ENCODE measurements at regions not wholly inside any gene's neighbourhood (a gene's known extent, or its start where the extent isn't known, plus 50 kb on each side); places are given as distances from the start of the nearest gene placed in this dataset.

DNA sequence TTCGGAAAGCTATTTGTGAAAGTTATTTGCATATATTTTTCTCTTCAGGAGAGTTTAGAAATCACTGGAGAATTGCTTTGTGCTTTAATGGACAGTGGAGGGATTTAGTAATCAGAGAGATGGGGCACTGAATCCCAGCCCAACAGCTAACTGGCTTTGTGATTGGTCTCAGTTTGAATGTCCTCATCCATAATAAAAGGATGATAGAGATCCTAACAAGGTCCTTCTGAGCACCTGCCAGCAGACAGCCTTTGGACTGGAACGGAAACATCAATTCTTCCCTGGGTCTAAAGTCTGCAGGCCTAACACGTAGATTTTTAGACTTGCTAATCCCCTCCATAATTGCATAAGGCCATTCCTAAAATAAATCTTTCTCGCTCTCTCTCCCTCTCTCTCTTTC, 112.0 kb upstream of the ADAMTS5 start:
- DNase-seq (ENCODE audit: low read depth), result no peak

DNA sequence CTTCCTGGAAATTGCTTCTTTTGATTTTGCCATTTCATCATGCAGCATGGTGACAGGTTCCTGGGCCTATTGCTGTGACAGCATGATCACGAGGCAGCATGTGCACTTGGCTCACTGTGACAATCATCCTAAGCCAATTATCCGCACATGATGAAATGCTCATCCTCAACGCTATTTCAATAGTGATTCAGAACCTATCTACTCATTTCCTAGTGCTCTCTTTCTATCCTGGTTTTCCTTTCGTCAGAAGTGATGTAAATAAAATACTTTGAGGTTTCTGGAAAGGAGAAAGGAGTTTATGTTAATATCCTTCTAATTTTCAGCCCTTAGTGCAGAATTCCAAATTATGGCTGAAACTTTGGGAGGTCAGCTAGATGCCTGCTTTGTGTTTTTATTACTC, 110.6 kb upstream of the ADAMTS5 start:
- no peak for DNase-seq (ENCODE audit: low read depth)

DNA sequence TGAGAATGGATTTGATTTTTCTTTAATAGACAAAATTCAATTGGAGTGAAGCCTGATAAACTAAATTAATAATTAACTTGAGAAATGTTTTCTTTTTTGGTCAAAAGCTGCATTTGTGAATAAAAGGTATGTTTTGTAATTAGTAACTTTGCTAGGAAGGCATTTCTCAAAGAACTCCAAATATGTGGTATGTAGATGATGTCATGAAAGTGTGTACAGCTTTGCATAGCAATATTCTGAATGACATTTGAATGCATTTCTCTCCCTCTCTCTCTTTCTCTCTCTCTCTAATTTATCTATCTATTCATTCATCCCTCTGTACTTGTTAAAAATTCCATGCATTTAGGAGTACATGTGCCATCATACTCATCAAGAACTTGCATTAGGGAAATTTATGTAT, 109.1 kb upstream of the ADAMTS5 start:
- DNase-seq (ENCODE audit: low read depth), result no peak

DNA sequence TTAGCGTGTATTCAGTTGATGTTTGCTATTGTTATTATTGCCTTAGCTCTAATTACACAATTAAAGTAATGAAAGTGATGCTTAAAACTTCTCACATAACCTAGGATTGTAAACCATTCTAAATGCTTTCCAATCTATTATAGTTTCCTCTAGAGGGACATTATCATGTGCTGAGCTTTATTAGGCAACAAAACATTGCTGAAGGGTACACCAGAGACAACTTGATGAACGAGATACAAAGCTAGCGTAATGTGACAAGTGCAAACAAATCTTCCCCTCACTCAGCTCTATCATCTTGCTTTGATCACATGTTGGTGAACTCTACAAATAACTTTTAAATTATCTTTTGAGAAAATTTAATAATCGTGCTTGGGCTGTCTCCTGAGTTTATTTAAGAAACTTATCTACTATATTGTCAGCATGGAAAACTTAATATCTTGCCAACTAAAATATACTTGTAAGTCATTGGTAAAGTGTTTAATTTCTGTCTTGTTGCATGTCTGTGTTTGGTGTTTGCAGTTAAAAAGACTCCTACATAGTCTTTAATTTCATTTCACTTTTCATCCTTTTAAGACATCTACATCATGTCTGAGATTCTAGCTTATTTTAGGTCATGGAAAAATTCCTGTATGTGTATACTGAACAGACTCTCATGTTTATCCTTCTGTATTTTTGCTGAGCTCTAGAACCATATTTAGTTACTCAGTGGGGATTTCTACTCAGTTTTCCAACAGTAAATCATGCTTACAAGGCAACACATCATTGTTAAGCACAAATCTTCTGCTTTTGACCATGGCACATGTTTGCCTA, 104.2 kb upstream of the ADAMTS5 start:
- DNase-seq (ENCODE audit: low read depth), result no peak

DNA sequence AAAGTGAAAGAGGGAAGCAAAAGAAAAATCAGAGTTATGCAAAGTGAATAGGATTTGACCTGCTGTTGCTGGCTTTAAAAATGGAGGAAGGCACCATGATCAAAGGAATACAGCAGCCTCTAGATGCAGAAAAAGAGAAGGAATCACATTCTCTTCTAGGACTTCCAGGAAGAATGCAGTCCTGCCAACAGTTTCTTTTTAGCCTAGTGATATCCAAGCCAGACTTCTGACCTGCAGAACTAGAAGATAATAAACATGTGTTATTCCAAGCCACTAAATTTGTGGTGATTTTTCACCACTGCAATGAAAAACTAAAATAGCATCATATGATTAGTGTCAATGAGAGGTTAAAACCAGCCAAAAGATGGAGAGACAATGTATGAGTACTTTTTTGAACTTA, 101.9 kb upstream of the ADAMTS5 start:
- no peak for DNase-seq (ENCODE audit: low read depth)

DNA sequence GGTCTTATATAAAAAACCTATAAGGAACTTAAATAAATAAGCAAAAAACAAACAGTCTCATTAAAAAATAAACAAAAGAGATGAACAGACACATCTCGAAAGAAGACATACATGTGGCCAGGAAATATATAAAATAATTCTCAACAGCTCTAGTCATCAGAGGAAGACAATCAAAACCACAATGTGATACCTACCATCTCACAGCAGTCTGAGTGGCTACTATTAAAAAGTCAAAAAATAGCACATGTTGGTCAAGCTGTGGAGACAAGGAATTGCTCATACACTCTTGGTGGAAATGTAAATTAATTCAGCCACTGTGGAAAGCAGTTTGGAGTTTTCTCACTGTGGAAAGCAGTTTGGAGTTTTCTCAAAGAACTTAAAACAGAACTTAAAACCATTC, 100.3 kb upstream of the ADAMTS5 start:
- DNase-seq (ENCODE audit: low read depth), result peak; percentile 56

DNA sequence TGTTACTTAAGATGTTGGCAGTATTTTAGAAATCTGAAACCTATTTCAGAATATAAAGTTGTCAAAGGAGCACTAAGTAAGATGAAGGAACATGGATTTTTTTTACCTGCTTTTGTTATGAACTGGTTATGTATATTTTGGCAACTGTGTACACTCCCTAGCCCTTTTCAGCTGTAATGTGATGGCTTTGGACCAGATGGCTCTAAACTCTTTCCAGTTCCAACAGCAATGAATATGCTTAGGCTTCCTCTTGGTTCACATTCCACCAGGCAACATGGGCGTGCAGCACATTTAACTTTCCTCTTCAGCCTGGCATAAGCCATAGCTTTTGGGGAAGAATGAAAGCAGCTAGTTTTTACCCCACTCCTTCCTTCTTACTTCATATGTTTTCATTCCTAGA, 95.6 kb upstream of the ADAMTS5 start:
- no peak for DNase-seq (ENCODE audit: low read depth)

DNA sequence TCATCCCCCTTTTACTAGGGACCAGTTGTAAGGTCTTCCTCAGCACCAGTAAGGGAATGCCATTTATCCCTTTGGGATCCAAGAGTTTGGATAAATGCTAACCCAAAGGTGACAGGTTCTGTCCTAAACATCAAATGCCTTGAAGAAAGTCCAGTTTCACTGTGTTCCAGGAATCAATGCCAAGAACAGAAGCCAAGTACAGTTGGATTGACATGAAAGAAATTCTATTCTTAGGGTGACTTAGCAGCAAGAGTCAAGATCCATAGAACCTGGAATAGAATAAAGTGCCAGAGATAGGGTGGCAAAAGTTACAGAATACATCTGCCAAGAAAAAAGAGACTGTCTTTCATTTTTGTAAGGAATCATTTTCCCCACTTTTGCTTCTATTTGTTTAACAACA, 94.9 kb upstream of the ADAMTS5 start:
- no peak for DNase-seq (ENCODE audit: low read depth)

DNA sequence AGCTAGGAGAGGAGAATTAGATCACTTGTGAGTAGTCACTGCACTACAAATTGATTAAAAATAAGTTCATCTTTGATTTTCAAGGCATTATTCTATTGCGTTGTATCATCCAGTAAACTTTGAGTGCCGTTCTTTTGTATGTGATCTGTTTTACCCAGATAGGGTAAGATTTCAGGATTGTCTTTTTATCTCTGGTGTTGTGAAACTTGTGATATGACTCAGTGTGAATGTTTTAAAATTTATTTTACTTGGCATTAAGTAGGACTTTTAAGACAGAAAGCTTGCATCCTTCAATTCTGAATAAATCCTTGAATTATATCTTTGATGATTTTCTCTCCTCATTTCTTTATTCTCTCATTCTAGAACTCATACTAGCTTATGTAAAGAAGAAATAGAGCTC, 93.3 kb upstream of the ADAMTS5 start:
- DNase-seq (ENCODE audit: low read depth), result peak; percentile 24

DNA sequence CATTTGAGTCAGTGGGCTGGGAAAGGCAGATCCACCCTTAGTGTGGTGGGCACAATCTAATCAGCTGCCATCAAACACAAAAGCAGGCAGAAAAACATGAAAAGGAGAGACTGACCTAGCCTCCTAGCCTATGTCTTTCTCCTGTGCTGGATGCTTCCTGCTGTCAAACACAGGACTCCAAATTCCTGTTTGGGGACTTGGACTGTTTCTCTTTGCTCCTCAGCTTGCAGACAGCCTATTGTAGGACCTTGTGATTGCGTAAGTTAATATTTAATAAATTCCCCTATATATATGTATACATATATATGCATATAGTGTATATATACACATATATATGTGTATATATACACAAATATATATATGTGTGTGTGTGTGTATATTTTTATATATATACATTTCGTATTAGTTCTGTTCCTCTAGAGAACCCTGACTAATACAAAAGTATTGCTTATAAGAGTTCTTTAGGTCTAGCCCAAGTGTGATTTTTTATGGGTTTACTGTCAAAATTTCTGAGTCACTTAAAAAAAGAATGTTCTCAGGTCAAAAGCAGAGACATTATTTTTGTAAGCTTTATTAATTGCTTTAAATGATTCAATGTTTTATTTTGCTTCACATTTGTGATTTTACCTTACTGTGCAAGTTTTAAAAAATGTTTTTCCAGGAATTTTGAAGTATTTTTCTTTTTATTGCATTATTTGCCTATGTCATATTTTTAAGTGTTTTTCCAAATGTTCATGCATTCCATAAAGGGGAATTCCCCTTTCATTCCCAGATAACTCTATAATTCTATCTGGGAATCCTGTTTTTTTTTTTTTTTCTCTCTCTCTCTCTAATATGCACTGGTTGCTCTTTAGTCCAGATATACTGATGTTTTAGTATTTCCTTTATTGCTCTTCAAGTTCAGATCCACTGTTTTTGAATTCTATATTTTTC, 92.1 kb upstream of the ADAMTS5 start:
- no peak for DNase-seq (ENCODE audit: low read depth)

DNA sequence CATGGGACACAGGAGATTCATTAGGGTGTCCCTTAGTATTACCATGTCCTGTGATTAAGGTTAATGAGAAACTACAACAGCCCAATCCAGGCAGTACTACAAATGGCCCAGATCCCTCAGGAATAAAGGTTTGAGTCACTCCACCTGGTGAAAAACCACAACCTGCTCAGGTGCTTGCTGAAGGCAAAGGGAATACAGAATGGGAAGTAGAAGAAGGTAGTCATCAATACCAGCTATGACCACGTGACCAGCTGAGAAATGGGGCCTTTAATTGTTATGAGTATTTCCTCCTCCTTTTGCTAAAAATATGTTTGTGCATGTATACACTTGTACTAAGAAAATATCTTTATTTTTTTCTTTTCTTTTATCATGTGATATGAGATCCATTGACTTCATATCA, 91.1 kb upstream of the ADAMTS5 start:
- DNase-seq (ENCODE audit: low read depth), result no peak

DNA sequence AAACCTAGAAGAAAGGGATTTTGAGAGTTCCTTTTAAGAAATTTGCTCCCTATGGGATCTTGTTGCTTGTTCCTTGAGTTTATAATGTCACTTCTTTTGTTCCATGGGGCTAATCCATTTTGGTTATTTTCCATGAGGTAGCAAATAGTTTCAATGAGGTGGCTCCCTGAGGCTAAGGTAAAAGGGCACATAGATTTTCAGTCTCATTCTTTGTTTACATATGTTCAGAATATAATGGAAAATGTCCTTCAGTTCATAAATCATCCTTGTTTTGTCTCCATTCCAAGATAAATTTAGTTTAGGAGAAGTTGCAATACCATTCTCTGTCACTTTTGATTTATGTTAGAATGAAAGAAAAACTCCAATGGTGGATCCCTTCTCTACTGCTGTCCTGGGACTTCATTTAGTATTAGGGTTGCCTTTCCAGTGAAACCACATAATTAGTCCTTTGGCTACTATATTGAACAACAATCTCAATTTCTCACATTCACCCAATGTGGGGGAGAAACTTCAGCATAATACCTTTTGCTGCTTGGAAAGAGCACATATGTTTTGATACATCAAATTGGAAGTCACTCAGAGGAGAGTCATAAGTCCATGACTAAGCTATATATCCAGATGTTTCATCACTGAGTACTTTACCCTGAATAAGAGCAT, 80.9 kb upstream of the ADAMTS5 start:
- peak; percentile 67 for DNase-seq (ENCODE audit: low read depth)

DNA sequence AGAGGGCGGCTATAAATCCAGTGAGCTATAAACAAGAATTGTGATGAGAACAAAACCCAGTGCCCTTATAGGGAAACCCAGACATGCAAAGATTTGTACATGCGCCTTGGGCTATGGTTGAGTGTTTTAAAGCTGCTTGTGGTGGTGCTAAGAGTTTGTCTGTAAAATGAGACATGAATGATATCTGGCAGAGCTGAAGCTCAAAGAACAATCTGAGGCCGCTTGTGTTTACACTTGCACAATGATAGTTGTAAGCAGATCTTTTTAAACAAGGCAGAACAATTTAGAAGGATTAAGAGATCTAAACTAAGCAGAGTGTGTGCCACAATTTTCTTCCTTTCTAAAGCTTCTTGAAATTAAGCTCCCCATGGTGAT, 80.4 kb upstream of the ADAMTS5 start:
- peak; percentile 77 for DNase-seq (ENCODE audit: low read depth)

DNA sequence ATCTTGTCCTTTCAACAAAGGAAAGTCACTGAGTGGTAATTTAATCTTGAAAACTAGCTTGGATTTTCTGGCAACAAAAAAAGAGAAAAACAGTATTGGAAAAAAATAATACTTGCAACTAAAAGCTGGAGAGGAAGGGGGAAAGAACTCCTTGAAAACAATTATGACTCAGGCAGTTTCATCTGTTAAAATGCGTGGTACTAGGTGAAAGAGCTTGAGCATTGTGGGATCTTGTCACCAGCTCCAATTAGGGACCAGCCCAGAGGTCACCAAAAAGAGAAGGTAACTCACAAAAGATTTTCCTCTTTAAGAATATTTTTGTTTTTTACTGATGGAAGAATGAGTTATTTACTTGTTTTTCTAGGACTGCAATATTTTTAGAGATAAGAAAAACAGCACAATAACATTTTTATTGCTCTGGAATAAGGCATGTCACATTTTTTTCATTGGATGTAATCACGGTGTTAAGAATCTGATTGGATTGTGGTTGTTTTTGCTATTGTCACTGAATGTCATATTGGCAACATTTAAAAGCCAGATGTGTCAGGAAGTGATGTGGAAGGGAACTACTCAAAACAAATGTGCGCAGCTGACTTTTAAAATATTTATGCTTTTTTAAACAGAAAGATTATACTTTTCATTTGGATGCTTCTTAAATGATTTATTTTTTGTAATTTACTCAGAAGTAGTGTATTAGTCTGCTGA, 78.5 kb upstream of the ADAMTS5 start:
- DNase-seq (ENCODE audit: low read depth), result no peak

DNA sequence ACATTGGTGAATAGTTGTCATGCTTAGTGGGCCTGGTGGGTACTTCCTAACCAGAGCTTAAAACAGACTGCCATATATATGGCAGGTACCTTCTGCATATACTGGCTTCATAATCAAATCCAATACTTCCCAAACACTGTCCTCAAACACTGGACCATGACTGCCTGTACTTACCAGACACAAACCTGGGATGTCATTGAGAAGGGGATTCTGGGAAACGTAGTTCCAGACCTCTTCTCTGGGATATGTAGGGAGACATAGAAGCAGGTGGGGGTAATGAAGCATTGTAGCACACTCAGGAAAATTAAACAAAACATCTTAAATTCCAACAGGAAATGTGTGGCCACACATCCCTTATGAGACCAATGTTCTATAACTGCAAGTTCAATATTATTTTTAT, 76.5 kb upstream of the ADAMTS5 start:
- no peak for DNase-seq (ENCODE audit: low read depth)

DNA sequence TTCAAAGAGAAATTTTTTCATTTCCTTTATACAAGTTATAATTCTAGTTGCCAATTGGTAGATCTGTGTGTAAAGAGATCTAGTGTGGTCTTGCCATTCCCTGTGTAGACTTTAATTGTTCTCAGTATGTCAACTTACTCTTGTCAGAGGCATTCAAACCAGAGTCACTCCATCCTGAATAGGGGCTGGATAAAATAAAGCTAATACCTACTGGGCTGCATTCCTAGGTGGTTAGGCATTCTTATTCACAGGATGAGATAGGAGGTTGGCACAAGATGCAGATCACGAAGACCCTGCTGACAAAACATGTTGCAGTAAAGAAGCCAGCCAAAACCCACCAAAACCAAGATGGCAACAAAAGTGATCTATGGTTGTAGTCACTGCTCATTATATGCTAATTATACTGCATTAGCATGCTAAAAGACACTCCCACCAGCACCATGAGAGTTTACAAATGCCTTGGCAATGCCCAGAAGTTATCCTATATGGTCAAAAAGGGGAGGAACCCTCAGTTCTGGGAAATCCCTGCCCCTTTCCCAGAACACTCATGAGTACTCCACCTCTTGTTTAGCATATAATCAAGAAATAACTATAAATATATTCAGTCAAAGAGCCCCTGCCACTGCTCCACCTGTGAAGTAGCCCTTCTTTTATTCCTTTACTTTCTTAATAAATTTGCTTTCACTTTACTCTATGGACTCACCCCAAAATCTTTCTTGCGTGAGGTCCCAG, 74.0 kb upstream of the ADAMTS5 start:
- DNase-seq (ENCODE audit: low read depth), result peak; percentile 56

DNA sequence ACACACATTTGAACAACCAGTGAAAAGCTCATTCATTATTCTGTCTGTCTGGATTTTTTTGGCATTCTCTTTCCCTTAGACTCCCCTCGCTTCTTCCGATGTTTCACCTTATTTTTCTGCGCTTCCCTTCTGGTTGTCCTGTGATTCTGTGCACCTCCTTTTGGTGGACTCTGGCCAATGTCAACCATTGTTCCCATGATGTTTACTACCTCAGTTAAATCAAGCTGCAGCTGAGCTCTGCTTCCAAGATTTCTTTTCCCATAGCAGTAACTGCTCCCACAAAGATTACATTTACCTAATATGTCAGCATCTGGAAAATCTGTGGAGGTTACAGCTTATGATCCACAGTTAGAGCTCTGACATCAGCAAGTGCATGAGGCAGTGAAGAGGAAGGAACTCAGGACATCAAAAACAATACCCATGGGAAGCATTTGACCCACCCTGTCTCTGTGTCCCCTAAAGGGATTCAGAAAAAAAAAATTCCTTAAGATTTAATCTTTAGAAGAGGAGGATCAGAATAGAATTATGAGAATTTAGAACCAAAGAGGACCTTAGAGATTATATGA, 69.9 kb upstream of the ADAMTS5 start:
- no peak for DNase-seq (ENCODE audit: low read depth)

DNA sequence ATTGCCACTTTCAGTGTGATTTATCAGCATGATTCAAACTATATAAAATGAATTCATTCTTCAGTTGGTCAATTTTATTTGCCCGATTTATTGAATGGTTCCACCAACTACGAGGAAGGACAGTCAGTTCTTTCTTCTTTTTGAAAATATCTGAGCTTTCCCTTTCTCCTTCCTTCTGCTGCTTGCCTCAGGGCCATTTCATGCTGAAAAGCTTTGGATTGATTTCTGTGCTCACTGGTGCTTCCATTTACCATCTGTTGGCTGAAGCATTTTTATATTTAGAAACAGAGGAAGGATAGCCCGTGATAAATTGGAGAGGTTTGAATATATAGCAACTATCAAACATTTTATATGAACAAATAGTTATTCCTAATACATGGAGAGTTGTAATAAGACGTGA, 68.9 kb upstream of the ADAMTS5 start:
- DNase-seq (ENCODE audit: low read depth), result no peak

DNA sequence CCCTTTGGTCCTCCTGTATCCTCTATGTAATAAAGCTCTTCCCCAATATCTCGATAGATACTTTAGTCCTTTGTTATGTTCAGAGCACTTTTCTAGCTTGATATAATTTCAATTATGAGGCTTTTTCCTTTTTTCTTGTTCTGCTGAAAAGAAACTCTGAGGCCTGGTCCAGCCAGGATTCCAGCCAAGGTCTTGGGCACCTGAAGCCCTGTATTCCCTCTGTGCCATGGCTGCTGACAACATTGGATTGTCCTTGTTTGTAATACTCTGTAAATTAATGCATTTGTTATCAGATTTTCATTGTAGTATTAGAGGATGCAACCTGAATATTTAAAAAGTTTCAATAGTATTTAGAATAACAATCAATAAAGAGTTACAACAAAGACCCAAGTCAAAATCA, 67.9 kb upstream of the ADAMTS5 start:
- no peak for DNase-seq (ENCODE audit: low read depth)

DNA sequence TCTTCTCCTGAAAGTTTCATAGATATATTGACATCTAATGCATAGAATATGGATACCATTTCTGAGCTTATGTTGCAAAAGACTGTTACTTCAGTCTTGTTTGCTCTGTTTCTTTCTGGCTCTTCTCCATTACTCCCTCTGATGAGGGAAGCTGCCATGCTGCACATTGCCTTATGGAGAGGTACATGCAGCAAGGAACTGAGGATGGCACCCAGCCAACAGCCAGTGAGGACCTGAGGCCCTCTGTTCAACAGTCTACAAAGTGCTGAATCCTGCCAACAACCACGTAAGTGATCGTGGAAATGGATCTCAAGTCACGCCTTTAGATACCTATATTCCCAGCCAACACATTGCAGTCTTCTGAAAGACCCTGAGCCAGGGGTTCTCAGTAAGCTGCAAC, 66.6 kb upstream of the ADAMTS5 start:
- DNase-seq (ENCODE audit: low read depth), result no peak

DNA sequence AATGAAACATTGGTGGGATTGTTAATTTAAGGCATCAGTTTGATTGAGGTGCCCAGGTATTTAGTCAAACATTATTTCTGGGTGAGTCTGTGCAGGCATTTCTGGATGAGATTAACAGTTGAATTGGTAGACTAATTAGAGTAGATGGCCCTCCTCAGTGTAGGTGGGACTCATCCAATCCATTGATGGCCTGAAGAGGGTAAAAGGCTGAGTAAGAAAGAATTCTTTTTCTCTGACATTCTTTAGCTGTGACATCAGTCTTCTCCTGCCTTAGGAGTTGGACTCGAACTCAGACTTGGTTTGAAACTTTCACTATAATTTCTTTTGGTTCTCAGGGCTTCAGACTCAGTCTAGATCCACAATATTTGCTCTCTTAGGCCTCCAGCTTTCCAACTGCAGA, 59.6 kb upstream of the ADAMTS5 start:
- peak; percentile 59 for DNase-seq (ENCODE audit: low read depth)
